Suprapubic skin (tissue), 4 donors: ENCODE measurements at regions not wholly inside any gene's neighbourhood (a gene's known extent, or its start where the extent isn't known, plus 50 kb on each side); places are given as distances from the start of the nearest gene placed in this dataset.

Source experiments
- EP300 ChIP-seq: sonication (generic); formaldehyde crosslinking; IDR thresholded peaks from one replicate; pipeline ENCODE4 v1.6.1; 2017; ENCODE audit warnings: antibody characterized with exemption
- POLR2A ChIP-seq, 2 donors: fragments of 450-650 bp; IDR thresholded peaks; one replicate each; pipeline ENCODE4 v1.6.1; 2017; ENCODE audit warnings: antibody characterized with exemption in 2 of 2, mild to moderate bottlenecking in 2 of 2, moderate library complexity in 2 of 2
- POLR2AphosphoS5 ChIP-seq, 3 donors: sonication (generic); formaldehyde crosslinking; IDR thresholded peaks; one replicate each; pipeline ENCODE4 v1.6.1; 2017; ENCODE audit warnings: antibody characterized with exemption in 3 of 3
- TF ChIP-seq, protein P1 (sequence below), 2 donors: fragments of 200-600 bp in 1 of 2; fragments of 450-650 bp in 1 of 2; sonication (generic) in 1 of 2; IDR thresholded peaks; one replicate each; pipeline ENCODE4 v1.5.1; 2016 to 2019; ENCODE audit warnings: antibody characterized with exemption in 2 of 2, mild to moderate bottlenecking in 1 of 2, moderate library complexity in 1 of 2

DNA sequence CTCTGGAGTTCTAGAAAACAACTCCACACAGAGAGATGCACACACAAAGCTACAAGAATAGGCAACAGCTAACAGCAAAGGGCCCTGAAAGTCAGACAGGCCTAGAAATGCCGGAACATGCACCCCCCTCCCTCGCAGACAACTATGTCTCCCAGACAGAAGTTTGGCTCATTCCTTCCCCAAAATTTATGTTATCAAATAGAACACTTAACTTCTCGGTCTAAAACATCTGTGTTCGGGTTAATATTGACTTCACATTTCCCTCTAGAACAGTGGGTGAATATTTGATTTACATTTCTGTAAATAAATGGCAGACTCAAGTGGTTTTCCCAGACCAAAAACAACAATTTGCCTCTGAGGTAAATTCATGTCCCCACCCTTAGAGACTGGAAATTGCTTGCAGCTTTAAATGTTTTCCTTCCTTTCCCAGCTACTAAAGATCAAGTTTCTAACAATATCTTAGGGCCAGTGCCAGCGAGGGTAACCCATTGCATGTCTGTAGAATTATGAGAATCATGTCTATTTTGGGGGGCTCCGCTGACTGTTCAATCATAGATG is 92.5 kb upstream of the INHBA start:
- TF ChIP-seq, protein P1, sequence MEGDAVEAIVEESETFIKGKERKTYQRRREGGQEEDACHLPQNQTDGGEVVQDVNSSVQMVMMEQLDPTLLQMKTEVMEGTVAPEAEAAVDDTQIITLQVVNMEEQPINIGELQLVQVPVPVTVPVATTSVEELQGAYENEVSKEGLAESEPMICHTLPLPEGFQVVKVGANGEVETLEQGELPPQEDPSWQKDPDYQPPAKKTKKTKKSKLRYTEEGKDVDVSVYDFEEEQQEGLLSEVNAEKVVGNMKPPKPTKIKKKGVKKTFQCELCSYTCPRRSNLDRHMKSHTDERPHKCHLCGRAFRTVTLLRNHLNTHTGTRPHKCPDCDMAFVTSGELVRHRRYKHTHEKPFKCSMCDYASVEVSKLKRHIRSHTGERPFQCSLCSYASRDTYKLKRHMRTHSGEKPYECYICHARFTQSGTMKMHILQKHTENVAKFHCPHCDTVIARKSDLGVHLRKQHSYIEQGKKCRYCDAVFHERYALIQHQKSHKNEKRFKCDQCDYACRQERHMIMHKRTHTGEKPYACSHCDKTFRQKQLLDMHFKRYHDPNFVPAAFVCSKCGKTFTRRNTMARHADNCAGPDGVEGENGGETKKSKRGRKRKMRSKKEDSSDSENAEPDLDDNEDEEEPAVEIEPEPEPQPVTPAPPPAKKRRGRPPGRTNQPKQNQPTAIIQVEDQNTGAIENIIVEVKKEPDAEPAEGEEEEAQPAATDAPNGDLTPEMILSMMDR (IDR thresholded peaks at IDR 0.05), result no peak
- TF ChIP-seq POLR2AphosphoS5 (IDR thresholded peaks at IDR 0.05) (no peak), EP300 (no peak), POLR2A (IDR thresholded peaks at IDR 0.05) (no peak)
